GM12892 (cell line): ENCODE measurements at regions not wholly inside any gene's neighbourhood (a gene's known extent, or its start where the extent isn't known, plus 50 kb on each side); places are given as distances from the start of the nearest gene placed in this dataset.

Experiments
- POLR2A ChIP-seq: IDR thresholded peaks from 2 replicates; pipeline ENCODE4 v1.6.1; 2011; ENCODE audit warnings: low read depth, low read length, control low read depth
- POLR2AphosphoS5 ChIP-seq: IDR thresholded peaks from 2 replicates; pipeline ENCODE4 v1.6.1; 2011; ENCODE audit warnings: low read depth, low read length, control low read depth

GRCh38 chr2:145402706-145403277 is 882.9 kb upstream of the ZEB2 start:
- no peak for TF ChIP-seq POLR2A
- TF ChIP-seq POLR2AphosphoS5 = no peak
